Left ventricle myocardium inferior (tissue), 1 donor: ENCODE measurements at regions not wholly inside any gene's neighbourhood (a gene's known extent, or its start where the extent isn't known, plus 50 kb on each side); places are given as distances from the start of the nearest gene placed in this dataset.

Experiments used
- DNase-seq: peaks from one replicate; pipeline ENCODE4 v3.0.0-alpha.2; 2020
- H3K27ac ChIP-seq: fragments of 200-600 bp; replicated peaks from 2 replicates; pipeline ENCODE4 v1.8.0; 2021
- H3K27me3 ChIP-seq: fragments of 200-600 bp; 2 replicates; pipeline ENCODE4 v1.8.0; 2021; ENCODE audit warnings: low read depth
- H3K36me3 ChIP-seq: fragments of 200-600 bp; 2 replicates; pipeline ENCODE4 v1.8.0; 2021
- H3K4me1 ChIP-seq: fragments of 200-600 bp; 2 replicates; pipeline ENCODE4 v1.8.0; 2021
- H3K4me3 ChIP-seq: fragments of 200-600 bp; 2 replicates; pipeline ENCODE4 v1.8.0; 2021; ENCODE audit warnings: mild to moderate bottlenecking, moderate library complexity
- H3K9me3 ChIP-seq: fragments of 200-600 bp; replicated peaks from 2 replicates; pipeline ENCODE4 v1.8.0; 2021
- CTCF ChIP-seq: fragments of 200-600 bp; IDR thresholded peaks from 2 replicates; pipeline ENCODE4 v1.8.0; 2021; ENCODE audit warnings: antibody characterized with exemption, mild to moderate bottlenecking, borderline replicate concordance
- intact Hi-C: fragments of 100-400 bp; cut with micrococcal nuclease; formaldehyde crosslinking; loops from one replicate; pipeline ENCODE4 v1.11.0; 2022
- donor health status: DM: no; HTN: yes; CAD: no; lungs with severe emphysema.

- no peaks in the 10 kb centered on the region for H3K27me3 ChIP-seq
- H3K4me1 ChIP-seq: no peaks in the 10 kb centered on the region
- no peak for DNase-seq
- H3K9me3 ChIP-seq: peaks cover 2% of the 10 kb centered on the region
- no peaks in the 10 kb centered on the region for H3K36me3 ChIP-seq
- no peak overlapping the region for H3K27ac ChIP-seq
- intact Hi-C loops: loop anchor here (10.0 kb wide), 1 partner anchor 381 kb away; no protein-coding TSS in a partner anchor
- H3K4me3 ChIP-seq: no peak overlapping the region
- no peak for TF ChIP-seq CTCF
Measured at GRCh38 chr3:147195887-147196286, 210.5 kb downstream of the ZIC4 start.

DNA sequence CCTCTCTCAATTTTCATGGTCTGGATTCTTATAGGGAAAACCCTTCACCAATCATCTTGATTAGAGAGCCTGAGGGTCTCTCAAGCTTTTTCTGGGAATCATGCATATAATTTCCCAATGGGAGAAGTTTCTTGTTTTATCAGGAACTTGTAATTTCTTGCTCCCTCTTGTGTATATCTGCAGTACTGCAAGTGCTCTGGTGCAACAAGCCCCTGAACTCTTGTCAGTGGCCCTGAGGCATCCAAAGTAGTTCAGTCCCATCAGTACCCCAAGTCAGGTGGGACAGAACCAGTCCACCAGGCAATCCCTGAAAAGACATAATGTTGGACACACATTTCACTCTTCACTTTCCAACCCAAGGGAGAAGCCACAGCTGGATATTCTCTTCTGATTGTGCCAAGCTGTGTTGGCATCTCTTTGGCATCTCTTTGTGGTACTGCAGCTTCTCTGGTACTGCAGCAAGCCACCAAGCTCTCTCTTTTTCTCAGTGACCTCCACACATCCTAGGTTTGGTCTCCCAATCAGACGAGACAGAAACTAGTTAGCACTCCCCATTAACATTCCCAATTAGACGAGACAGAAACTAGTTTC, 214.5 kb downstream of the ZIC4 start:
- peak; percentile 83 for TF ChIP-seq CTCF
- no peaks in the 10 kb centered on the region for H3K36me3 ChIP-seq
- H3K27ac ChIP-seq: no peak overlapping the region
- intact Hi-C loops: loop anchor here (10.0 kb wide), 1 partner anchor 377 kb away; no protein-coding TSS in a partner anchor
- no peak for DNase-seq
- no peak overlapping the region for H3K4me3 ChIP-seq
- H3K4me1 ChIP-seq: no peaks in the 10 kb centered on the region
- H3K27me3 ChIP-seq: no peaks in the 10 kb centered on the region
- peaks cover 11% of the 10 kb centered on the region for H3K9me3 ChIP-seq

DNA sequence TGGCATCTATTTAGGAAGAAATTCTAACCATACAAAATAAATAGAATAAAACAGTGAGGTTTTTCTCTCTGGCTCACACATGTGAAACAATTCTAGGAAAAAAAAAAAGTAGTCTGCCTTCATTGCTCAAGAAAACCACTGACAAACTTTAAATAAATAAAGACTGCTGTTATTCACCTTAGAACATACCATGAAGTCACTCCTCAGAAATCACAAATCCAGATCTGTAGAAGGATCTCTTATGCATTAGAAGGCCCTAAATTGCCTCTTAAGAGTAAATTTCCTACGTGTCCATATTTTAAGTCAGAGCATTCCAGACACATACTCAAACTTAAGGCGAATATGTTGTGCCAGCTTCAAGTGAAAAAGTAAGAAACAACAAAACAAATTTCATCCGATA, 217.3 kb downstream of the ZIC4 start:
- DNase-seq: no peak
- Histone ChIP-seq H3K4me1 (no peaks in the 10 kb centered on the region), H3K9me3 (peaks cover 11% of the 10 kb centered on the region), H3K27ac (no peak overlapping the region), H3K4me3 (no peak overlapping the region), H3K27me3 (no peaks in the 10 kb centered on the region), H3K36me3 (no peaks in the 10 kb centered on the region)
- intact Hi-C loops: no loop called here
- TF ChIP-seq CTCF: no peak

- Histone ChIP-seq H3K9me3 (peaks cover 11% of the 10 kb centered on the region), H3K36me3 (no peaks in the 10 kb centered on the region), H3K27me3 (no peaks in the 10 kb centered on the region), H3K27ac (no peak overlapping the region), H3K4me1 (no peaks in the 10 kb centered on the region), H3K4me3 (no peak overlapping the region)
- no peak for TF ChIP-seq CTCF
- DNase-seq: no peak
- intact Hi-C loops: no loop called here
Measured at GRCh38 chr3:147187687-147188086, 218.7 kb downstream of the ZIC4 start.

DNA sequence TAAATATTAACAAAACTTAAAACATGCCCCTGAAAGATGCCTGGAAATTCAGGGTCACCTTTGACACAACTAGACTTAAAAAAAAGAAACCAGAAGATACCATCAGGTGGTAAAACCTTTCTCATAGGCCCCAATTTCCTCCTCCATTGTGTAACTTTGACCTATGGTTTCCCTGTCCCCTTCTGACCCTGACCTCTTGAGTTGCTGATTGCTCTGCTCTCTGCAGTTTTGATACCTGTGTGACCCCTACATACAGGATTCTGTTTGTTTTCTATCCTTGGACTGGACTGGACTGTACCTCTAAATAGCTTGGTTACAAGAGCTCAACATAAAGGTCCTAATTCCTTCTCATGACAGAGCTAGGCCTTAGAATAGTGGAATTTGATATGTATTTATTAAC, 220.6 kb downstream of the ZIC4 start:
- intact Hi-C loops: no loop called here

More for the DNA sequence above, 220.6 kb downstream of the ZIC4 start:
- no peak for DNase-seq
- H3K4me3 ChIP-seq: no peak overlapping the region
- peaks cover 8% of the 10 kb centered on the region for H3K9me3 ChIP-seq
- H3K36me3 ChIP-seq: no peaks in the 10 kb centered on the region
- no peaks in the 10 kb centered on the region for H3K4me1 ChIP-seq
- TF ChIP-seq CTCF: no peak
- H3K27ac ChIP-seq: no peak overlapping the region
- H3K27me3 ChIP-seq: no peaks in the 10 kb centered on the region
